BE2C (cell line): ENCODE measurements at regions not wholly inside any gene's neighbourhood (a gene's known extent, or its start where the extent isn't known, plus 50 kb on each side); places are given as distances from the start of the nearest gene placed in this dataset.

Source experiments
- DNase-seq: peaks from one replicate; pipeline ENCODE4 v3.0.0-alpha.2; 2020
- H3K27me3 ChIP-seq: fragments of 250-450 bp; sonication (Bioruptor Pico); 2 replicates; pipeline ENCODE4 v1.5.1; 2020; ENCODE audit warnings: mild to moderate bottlenecking
- H3K36me3 ChIP-seq: fragments of 250-450 bp; sonication (Bioruptor Pico); 2 replicates; pipeline ENCODE4 v1.5.1; 2020; ENCODE audit warnings: mild to moderate bottlenecking
- H3K4me1 ChIP-seq: fragments of 250-450 bp; sonication (Bioruptor Pico); 2 replicates; pipeline ENCODE4 v1.5.1; 2020
- H3K4me3 ChIP-seq: 2 replicates; pipeline ENCODE4 v1.5.1; 2011; ENCODE audit warnings: low read depth, low read length
- H3K9me3 ChIP-seq: fragments of 250-450 bp; sonication (Bioruptor Pico); 2 replicates; pipeline ENCODE4 v1.5.1; 2020
- CTCF ChIP-seq: IDR thresholded peaks from 2 replicates; pipeline ENCODE4 v1.5.1; 2012; ENCODE audit warnings: mild to moderate bottlenecking, low read depth, low read length

DNA sequence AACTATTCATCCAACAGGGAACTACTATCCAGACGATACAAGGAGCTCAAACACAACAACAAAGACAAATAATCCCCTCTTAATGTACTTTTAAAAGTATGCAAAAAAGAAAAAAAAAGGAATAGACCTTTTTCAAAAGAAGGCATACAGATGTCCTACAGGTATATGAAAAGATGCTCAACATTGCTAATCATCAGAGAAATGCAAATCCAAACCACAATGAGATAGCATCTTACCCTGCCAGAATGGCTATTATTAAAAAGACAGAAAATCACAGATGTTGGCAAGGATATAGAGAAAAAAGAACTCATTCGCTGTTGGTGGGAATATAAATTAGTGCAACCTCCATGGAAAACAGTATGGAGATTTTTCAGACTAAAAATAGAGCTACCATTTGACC, 67.1 kb upstream of the ENPP6 start:
- Histone ChIP-seq H3K4me3 (no peak overlapping the region), H3K27me3 (no peaks in the 10 kb centered on the region), H3K9me3 (no peaks in the 10 kb centered on the region), H3K36me3 (no peaks in the 10 kb centered on the region), H3K4me1 (no peaks in the 10 kb centered on the region)
- no peak for TF ChIP-seq CTCF
- DNase-seq: no peak

DNA sequence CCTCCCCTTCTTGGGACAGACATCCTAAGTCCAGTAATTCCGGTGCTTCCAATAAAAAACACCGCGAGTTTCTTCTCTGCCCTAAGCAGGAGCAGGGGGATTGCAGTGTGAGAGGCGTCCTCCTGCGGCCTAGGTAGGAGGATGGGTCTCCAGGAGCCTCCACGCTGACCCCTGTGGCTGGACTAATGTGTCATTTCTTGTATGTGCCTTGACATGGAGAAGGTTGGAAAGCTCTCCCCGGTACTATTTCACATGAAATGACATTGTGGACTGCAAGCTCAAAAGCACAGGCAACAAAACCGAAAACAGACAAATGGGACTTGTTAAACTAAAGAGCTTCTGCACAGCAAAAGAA, 66.6 kb upstream of the ENPP6 start:
- Histone ChIP-seq H3K9me3 (no peaks in the 10 kb centered on the region), H3K4me3 (no peak overlapping the region), H3K27me3 (no peaks in the 10 kb centered on the region), H3K36me3 (no peaks in the 10 kb centered on the region), H3K4me1 (no peaks in the 10 kb centered on the region)
- DNase-seq: no peak
- TF ChIP-seq CTCF: no peak

DNA sequence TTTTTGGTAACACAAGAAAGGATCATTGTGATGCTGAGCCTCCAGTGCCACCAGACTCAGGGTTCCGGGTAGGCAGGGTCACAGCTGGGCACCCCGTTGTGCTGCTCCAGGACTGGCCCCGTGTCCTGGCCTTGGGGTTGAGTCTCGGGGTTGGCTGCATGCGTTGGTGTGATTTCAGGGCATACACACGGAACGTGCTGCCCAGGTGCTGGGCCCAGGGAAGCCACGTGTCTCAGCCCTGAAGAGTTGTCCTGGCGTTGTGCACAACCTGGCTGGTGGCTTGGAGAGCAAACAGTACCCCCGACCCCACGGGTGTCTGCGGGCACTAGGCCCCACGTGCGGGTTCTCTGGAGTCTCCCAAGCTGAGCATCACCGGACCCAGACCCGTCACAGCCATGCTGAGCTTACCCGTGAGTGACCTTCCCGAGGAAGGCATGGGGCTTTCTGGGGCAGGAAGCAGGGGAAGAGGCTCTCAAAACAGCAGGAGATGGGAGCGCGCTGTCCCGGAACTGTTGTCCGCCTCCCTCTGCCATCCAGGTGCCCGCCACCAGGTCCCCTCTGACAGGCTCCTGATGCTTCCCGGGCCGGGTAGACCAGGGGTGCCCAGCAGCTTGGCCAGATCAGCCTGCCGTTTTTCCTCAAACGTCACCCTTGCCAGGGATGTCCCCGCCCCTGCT, 66.1 kb upstream of the ENPP6 start:
- H3K4me3 ChIP-seq: no peak overlapping the region
- no peak for DNase-seq

GRCh38 chr4:184282895-184283654, 65.4 kb upstream of the ENPP6 start:
- Histone ChIP-seq H3K4me3 (no peak overlapping the region), H3K9me3 (no peaks in the 10 kb centered on the region), H3K36me3 (no peaks in the 10 kb centered on the region), H3K4me1 (no peaks in the 10 kb centered on the region), H3K27me3 (no peaks in the 10 kb centered on the region)
- TF ChIP-seq CTCF: no peak
- DNase-seq: no peak

More for the DNA sequence above, 66.1 kb upstream of the ENPP6 start:
- no peaks in the 10 kb centered on the region for H3K27me3 ChIP-seq
- H3K9me3 ChIP-seq: no peaks in the 10 kb centered on the region
- no peak for TF ChIP-seq CTCF
- H3K4me1 ChIP-seq: no peaks in the 10 kb centered on the region
- no peaks in the 10 kb centered on the region for H3K36me3 ChIP-seq

DNA sequence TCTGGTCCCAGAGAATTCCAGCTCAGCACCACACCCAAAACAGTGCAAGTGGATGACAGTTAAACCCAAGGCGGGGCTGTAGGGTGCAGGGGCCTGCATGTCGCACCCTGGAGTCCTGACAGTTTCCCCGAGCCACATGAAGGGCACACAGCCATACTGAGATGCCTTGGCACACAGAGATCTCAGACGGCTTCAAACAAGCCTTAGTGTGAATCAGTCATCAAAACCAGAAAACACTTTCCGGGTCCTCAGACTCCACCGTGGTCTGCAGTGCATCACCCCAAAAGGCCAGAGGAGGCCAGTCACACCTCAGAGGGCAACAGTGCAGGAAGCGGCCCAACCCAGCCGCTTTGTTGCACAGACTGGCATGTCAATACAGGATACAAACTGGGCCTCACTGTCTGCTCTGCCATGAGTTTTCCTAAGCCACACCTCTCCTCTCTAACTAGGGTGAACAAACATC, 64.6 kb upstream of the ENPP6 start:
- Histone ChIP-seq H3K36me3 (no peaks in the 10 kb centered on the region), H3K27me3 (no peaks in the 10 kb centered on the region), H3K4me3 (no peak overlapping the region), H3K4me1 (no peaks in the 10 kb centered on the region), H3K9me3 (no peaks in the 10 kb centered on the region)
- DNase-seq: no peak
- no peak for TF ChIP-seq CTCF
